ENCODE measurements at regions not wholly inside any gene's neighbourhood (a gene's known extent, or its start where the extent isn't known, plus 50 kb on each side); places are given as distances from the start of the nearest gene placed in this dataset.
"Not testable (repeated sequence)": the region's sequence is repeated elsewhere in the genome, so short reads cannot be mapped to it uniquely, and the experiment has no call there.

DNA sequence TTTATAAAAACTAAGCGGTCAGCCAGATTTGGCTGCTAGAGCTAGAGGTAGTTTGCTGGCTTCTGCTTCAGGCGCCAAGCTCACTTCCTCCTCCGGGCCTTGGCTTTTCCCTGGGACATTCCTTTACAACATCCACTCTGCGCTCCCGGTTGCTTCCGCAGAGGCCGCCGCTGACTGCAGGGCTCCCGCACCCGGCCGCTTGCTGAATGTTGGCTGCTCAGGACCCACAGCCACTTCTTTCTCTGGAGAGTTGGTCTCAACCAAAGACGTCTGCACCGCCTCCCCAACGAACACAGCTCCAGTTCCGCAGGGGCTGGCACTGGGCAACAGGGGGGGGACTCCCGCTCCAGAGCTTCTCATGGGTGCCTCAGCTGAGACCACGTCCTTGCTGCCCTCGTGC lies 282.8 kb downstream of the TFAP2C start:
- Histone ChIP-seq H3K36me3 (ENCODE audit: insufficient read depth, low read length) (no peaks in the 10 kb centered on the region), H3K4me2 (ENCODE audit: low read depth, low read length, poor library complexity, severe bottlenecking) (no peak overlapping the region), H3K79me2 (ENCODE audit: low read length) (no peaks in the 10 kb centered on the region), H3K4me3 (ENCODE audit: low read length) (no peak overlapping the region), H2AFZ (ENCODE audit: low read length) (no peak overlapping the region), H3K27me3 (ENCODE audit: low read length) (no peaks in the 10 kb centered on the region), H3K9me3 (ENCODE audit: low read length) (no peaks in the 10 kb centered on the region), H3K9me2 (replicated peaks; ENCODE audit: insufficient read depth, low read length) (no peaks in the 10 kb centered on the region), H3K9ac (ENCODE audit: low read length) (no peak overlapping the region), H3K4me1 (ENCODE audit: low read length) (peaks cover 14% of the 10 kb centered on the region), H3K27ac (ENCODE audit: low read length) (no peak overlapping the region), H4K20me1 (ENCODE audit: insufficient read depth, low read depth, low read length) (no peaks in the 10 kb centered on the region)
- peak; percentile 10 for DNase-seq

DNA sequence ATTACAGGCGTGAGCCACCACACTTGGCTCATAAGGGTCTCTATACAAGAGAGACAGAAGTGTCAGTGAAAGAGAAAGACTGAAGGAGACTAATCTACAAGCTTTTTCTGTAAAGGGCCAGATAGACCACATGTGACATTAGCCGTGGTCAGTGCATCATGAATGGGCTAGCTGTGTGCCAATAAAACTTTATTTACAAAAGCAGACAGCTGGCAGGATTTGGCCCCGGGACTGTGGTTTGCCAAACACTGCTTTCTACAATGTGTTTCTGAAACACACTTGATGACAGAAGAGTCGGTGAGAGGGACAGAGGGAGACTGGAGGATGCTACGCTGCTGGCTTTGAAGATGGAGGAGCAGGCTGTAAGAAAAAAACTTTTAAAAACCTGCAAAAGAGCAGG lies 285.4 kb downstream of the TFAP2C start:
- Histone ChIP-seq H3K27me3 (ENCODE audit: low read length) (peaks cover 2% of the 10 kb centered on the region; the same call in 1 of the 2 replicates), H3K9me2 (replicated peaks; ENCODE audit: insufficient read depth, low read length) (no peaks in the 10 kb centered on the region), H3K9me3 (ENCODE audit: low read length) (no peaks in the 10 kb centered on the region), H2AFZ (ENCODE audit: low read length) (no peak overlapping the region), H3K79me2 (ENCODE audit: low read length) (no peaks in the 10 kb centered on the region), H3K4me2 (ENCODE audit: low read depth, low read length, poor library complexity, severe bottlenecking) (no peak overlapping the region), H3K27ac (ENCODE audit: low read length) (no peak overlapping the region), H3K9ac (ENCODE audit: low read length) (no peak overlapping the region), H3K36me3 (ENCODE audit: insufficient read depth, low read length) (no peaks in the 10 kb centered on the region), H3K4me3 (ENCODE audit: low read length) (no peak overlapping the region), H4K20me1 (ENCODE audit: insufficient read depth, low read depth, low read length) (no peaks in the 10 kb centered on the region), H3K4me1 (ENCODE audit: low read length) (peaks cover 13% of the 10 kb centered on the region)
- no peak for DNase-seq

DNA sequence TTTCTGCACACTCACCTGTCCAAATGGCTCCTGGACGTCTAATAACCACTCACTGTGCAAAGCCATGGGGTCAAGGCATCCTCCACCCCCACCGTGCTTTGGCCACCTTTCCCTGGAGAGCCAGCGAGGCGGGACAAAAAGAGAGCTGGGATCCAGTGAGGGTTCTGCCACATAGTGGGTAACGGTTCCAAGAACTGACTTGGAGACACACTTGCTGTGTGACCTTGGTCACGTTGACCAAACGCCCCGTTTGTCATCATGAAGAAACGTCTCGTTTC lies 287.2 kb downstream of the TFAP2C start:
- Histone ChIP-seq H3K4me2 (ENCODE audit: low read depth, low read length, poor library complexity, severe bottlenecking) (no peak overlapping the region), H3K79me2 (ENCODE audit: low read length) (no peaks in the 10 kb centered on the region), H3K27me3 (ENCODE audit: low read length) (peaks cover 2% of the 10 kb centered on the region; the same call in 1 of the 2 replicates), H3K27ac (ENCODE audit: low read length) (no peak overlapping the region), H3K9me2 (replicated peaks; ENCODE audit: insufficient read depth, low read length) (no peaks in the 10 kb centered on the region), H3K9me3 (ENCODE audit: low read length) (no peaks in the 10 kb centered on the region), H4K20me1 (ENCODE audit: insufficient read depth, low read depth, low read length) (no peaks in the 10 kb centered on the region), H3K4me3 (ENCODE audit: low read length) (no peak overlapping the region), H3K36me3 (ENCODE audit: insufficient read depth, low read length) (no peaks in the 10 kb centered on the region), H2AFZ (ENCODE audit: low read length) (no peak overlapping the region), H3K9ac (ENCODE audit: low read length) (no peak overlapping the region), H3K4me1 (ENCODE audit: low read length) (no peaks in the 10 kb centered on the region)
- no peak for DNase-seq

DNA sequence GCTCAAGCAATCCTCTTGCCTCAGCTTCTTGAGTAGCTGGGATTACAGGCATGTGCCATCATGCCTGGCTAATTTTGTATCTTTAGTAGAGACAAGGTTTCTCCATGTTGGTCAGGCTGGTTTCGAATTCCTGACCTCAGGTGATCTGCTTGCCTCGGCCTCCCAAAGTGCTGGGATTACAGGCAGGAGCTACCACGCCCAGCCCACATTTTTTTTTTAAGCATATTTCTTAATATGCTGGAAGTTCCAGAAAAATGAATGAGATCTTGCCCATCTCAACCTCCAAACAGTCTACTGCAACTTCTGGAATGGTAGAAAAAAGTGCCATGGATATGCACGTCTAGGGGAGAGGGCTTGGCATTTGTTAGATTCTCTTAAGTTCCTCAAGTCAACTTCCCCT lies 290.9 kb downstream of the TFAP2C start:
- not testable (repeated sequence) for H3K27me3 ChIP-seq (ENCODE audit: low read length); H3K9me2 ChIP-seq (replicated peaks; ENCODE audit: insufficient read depth, low read length); H3K4me3 ChIP-seq (ENCODE audit: low read length); H3K36me3 ChIP-seq (ENCODE audit: insufficient read depth, low read length); DNase-seq; H3K9ac ChIP-seq (ENCODE audit: low read length); H3K4me1 ChIP-seq (ENCODE audit: low read length); H3K27ac ChIP-seq (ENCODE audit: low read length); H3K9me3 ChIP-seq (ENCODE audit: low read length); H3K4me2 ChIP-seq (ENCODE audit: low read depth, low read length, poor library complexity, severe bottlenecking); H2AFZ ChIP-seq (ENCODE audit: low read length); H3K79me2 ChIP-seq (ENCODE audit: low read length); H4K20me1 ChIP-seq (ENCODE audit: insufficient read depth, low read depth, low read length)

- Histone ChIP-seq H3K27ac (ENCODE audit: low read length) (no peak overlapping the region), H3K9me2 (replicated peaks; ENCODE audit: insufficient read depth, low read length) (no peaks in the 10 kb centered on the region), H2AFZ (ENCODE audit: low read length) (no peak overlapping the region), H3K79me2 (ENCODE audit: low read length) (no peaks in the 10 kb centered on the region), H3K9me3 (ENCODE audit: low read length) (no peaks in the 10 kb centered on the region), H4K20me1 (ENCODE audit: insufficient read depth, low read depth, low read length) (no peaks in the 10 kb centered on the region), H3K4me1 (ENCODE audit: low read length) (no peaks in the 10 kb centered on the region), H3K9ac (ENCODE audit: low read length) (no peak overlapping the region), H3K4me3 (ENCODE audit: low read length) (no peak overlapping the region), H3K4me2 (ENCODE audit: low read depth, low read length, poor library complexity, severe bottlenecking) (no peak overlapping the region), H3K27me3 (ENCODE audit: low read length) (peaks cover 2% of the 10 kb centered on the region; the same call in 1 of the 2 replicates), H3K36me3 (ENCODE audit: insufficient read depth, low read length) (no peaks in the 10 kb centered on the region)
- no peak for DNase-seq
Observed at GRCh38 chr20:56922497-56922896, 293.4 kb downstream of the TFAP2C start.

DNA sequence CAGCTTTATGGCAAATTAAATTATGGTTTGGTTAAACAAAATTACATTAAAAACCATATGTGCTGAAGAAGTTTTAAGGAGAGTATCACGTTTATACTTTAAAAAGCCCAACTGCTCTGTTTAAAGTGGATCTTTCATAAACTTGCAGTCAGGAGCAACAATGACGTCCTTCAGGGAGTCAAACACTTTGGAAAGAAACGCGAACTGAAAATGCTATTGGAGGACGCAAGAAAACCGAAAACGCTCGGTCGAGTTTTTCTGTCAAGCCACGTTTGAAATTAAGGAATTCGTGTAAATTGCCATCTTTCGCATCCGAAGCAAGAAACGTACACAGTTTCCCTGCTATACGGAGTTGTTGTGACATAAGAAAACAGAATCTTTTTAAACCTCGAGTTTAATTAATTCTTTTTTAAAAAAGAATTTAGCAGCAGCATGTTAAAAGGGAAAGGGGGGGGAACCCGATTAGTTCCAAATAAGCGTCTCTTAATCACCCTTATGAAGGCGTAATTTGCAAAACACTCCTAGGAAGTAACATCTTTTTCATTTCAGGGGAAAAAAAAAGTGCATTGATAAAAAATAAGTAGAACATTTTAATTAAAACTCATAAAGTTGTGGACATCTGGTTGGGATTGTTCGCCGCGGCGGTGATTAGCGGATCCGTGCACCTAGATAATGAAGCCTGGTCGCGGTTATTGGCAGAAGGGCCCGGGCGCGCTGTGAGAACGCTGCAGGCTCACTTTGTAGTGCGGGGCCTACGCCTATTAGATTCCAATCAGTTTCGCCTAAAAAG lies 295.4 kb downstream of the TFAP2C start:
- H3K36me3 ChIP-seq (ENCODE audit: insufficient read depth, low read length), result no peaks in the 10 kb centered on the region
- H3K4me3 ChIP-seq (ENCODE audit: low read length), result no peak overlapping the region
- no peaks in the 10 kb centered on the region for H3K27me3 ChIP-seq (ENCODE audit: low read length)
- no peaks in the 10 kb centered on the region for H3K9me3 ChIP-seq (ENCODE audit: low read length)
- no peak overlapping the region for H2AFZ ChIP-seq (ENCODE audit: low read length)
- H3K9ac ChIP-seq (ENCODE audit: low read length), result no peak overlapping the region
- no peaks in the 10 kb centered on the region for H3K9me2 ChIP-seq (replicated peaks; ENCODE audit: insufficient read depth, low read length)
- H4K20me1 ChIP-seq (ENCODE audit: insufficient read depth, low read depth, low read length), result no peaks in the 10 kb centered on the region
- H3K4me2 ChIP-seq (ENCODE audit: low read depth, low read length, poor library complexity, severe bottlenecking), result no peak overlapping the region
- DNase-seq, result no peak
- H3K27ac ChIP-seq (ENCODE audit: low read length), result no peak overlapping the region
- H3K79me2 ChIP-seq (ENCODE audit: low read length), result no peaks in the 10 kb centered on the region
- H3K4me1 ChIP-seq (ENCODE audit: low read length), result no peaks in the 10 kb centered on the region

- Histone ChIP-seq H3K4me2 (ENCODE audit: low read depth, low read length, poor library complexity, severe bottlenecking) (no peak overlapping the region), H3K9me2 (replicated peaks; ENCODE audit: insufficient read depth, low read length) (no peaks in the 10 kb centered on the region), H3K9ac (ENCODE audit: low read length) (no peak overlapping the region), H3K9me3 (ENCODE audit: low read length) (no peaks in the 10 kb centered on the region), H2AFZ (ENCODE audit: low read length) (no peak overlapping the region), H3K27me3 (ENCODE audit: low read length) (no peaks in the 10 kb centered on the region), H4K20me1 (ENCODE audit: insufficient read depth, low read depth, low read length) (no peaks in the 10 kb centered on the region), H3K79me2 (ENCODE audit: low read length) (no peaks in the 10 kb centered on the region), H3K4me1 (ENCODE audit: low read length) (no peaks in the 10 kb centered on the region), H3K4me3 (ENCODE audit: low read length) (no peak overlapping the region), H3K27ac (ENCODE audit: low read length) (no peak overlapping the region), H3K36me3 (ENCODE audit: insufficient read depth, low read length) (no peaks in the 10 kb centered on the region)
- DNase-seq, result no peak
Observed at GRCh38 chr20:56925082-56925830, 296.1 kb downstream of the TFAP2C start.

DNA sequence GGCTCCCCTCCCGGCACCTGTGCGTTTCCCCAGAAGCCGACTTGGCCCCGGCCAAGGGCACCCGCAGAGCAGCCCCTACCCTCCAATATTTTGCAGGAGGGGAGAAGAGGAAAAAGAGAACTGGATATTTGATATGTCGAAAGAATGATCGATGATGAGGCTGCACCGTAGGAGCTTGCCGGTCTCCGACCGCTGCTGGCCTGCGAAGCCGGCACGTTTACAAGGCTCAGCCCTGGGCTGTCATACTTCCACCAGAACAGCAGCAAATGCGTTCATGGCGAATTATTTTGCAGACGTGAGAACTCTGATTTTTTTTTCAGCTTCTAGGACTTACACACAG lies 296.7 kb downstream of the TFAP2C start:
- H3K9me3 ChIP-seq (ENCODE audit: low read length), result no peaks in the 10 kb centered on the region
- no peak overlapping the region for H3K27ac ChIP-seq (ENCODE audit: low read length)
- no peaks in the 10 kb centered on the region for H4K20me1 ChIP-seq (ENCODE audit: insufficient read depth, low read depth, low read length)
- no peak overlapping the region for H3K9ac ChIP-seq (ENCODE audit: low read length)
- no peaks in the 10 kb centered on the region for H3K79me2 ChIP-seq (ENCODE audit: low read length)
- no peak overlapping the region for H3K4me2 ChIP-seq (ENCODE audit: low read depth, low read length, poor library complexity, severe bottlenecking)
- no peaks in the 10 kb centered on the region for H3K36me3 ChIP-seq (ENCODE audit: insufficient read depth, low read length)
- H2AFZ ChIP-seq (ENCODE audit: low read length), result no peak overlapping the region
- H3K9me2 ChIP-seq (replicated peaks; ENCODE audit: insufficient read depth, low read length), result no peaks in the 10 kb centered on the region
- H3K27me3 ChIP-seq (ENCODE audit: low read length), result no peaks in the 10 kb centered on the region
- DNase-seq, result no peak
- H3K4me1 ChIP-seq (ENCODE audit: low read length), result no peaks in the 10 kb centered on the region
- no peak overlapping the region for H3K4me3 ChIP-seq (ENCODE audit: low read length)

Measured in Karpas-422 (cell line).